HFFc6 (cell line): ENCODE measurements at regions not wholly inside any gene's neighbourhood (a gene's known extent, or its start where the extent isn't known, plus 50 kb on each side); places are given as distances from the start of the nearest gene placed in this dataset.

Experiments
- DNase-seq: peaks from one replicate; pipeline ENCODE4 v3.0.0-alpha.2; 2018
- H3K27ac Mint-ChIP-seq: 2 replicates; pipeline ENCODE4 v1.8.0; 2020; ENCODE audit warnings: mild to moderate bottlenecking, mixed read lengths
- H3K27me3 Mint-ChIP-seq: 2 replicates; pipeline ENCODE4 v1.8.0; 2021; ENCODE audit warnings: mild to moderate bottlenecking, moderate library complexity, mixed read lengths; ENCODE audit not compliant: insufficient read depth
- H3K36me3 Mint-ChIP-seq: 2 replicates; pipeline ENCODE4 v1.8.0; 2021; ENCODE audit warnings: low read depth, mixed read lengths
- H3K4me1 Mint-ChIP-seq: 2 replicates; pipeline ENCODE4 v1.8.0; 2020; ENCODE audit warnings: low read depth, mixed read lengths
- H3K4me3 Mint-ChIP-seq: 2 replicates; pipeline ENCODE4 v1.8.0; 2020; ENCODE audit warnings: mild to moderate bottlenecking, moderate library complexity, mixed read lengths
- H3K9me3 Mint-ChIP-seq: 2 replicates; pipeline ENCODE4 v1.8.0; 2020; ENCODE audit warnings: mild to moderate bottlenecking, mixed read lengths
- TF ChIP-seq, protein P1 (sequence below): fragments of 200-600 bp; sonication (generic); IDR thresholded peaks from 2 replicates; pipeline ENCODE4 v1.5.0; 2021; ENCODE audit warnings: antibody characterized with exemption, mild to moderate bottlenecking

DNA sequence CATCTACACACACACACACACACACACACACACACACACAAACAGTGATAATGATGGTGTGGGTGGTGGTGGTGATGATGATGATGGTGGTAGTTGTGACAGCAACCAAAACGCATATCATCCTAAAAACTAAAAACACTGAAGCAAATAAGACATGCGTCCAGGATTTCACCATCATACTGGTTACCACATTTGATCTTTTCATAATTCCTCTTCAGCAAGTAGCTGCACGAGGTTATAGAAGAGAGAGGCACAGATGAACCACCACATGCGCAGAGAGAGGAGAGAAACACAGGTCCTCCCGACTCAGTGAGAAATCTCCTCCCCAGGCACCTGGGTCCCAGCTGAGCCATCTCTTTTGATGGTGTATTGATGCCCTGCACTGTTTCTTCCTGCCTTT is 393.3 kb downstream of the METTL4 start:
- TF ChIP-seq, protein P1, sequence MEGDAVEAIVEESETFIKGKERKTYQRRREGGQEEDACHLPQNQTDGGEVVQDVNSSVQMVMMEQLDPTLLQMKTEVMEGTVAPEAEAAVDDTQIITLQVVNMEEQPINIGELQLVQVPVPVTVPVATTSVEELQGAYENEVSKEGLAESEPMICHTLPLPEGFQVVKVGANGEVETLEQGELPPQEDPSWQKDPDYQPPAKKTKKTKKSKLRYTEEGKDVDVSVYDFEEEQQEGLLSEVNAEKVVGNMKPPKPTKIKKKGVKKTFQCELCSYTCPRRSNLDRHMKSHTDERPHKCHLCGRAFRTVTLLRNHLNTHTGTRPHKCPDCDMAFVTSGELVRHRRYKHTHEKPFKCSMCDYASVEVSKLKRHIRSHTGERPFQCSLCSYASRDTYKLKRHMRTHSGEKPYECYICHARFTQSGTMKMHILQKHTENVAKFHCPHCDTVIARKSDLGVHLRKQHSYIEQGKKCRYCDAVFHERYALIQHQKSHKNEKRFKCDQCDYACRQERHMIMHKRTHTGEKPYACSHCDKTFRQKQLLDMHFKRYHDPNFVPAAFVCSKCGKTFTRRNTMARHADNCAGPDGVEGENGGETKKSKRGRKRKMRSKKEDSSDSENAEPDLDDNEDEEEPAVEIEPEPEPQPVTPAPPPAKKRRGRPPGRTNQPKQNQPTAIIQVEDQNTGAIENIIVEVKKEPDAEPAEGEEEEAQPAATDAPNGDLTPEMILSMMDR = no peak
- Mint-ChIP-seq H3K27me3 (peaks cover 23% of the 10 kb centered on the region), H3K9me3 (no peaks in the 10 kb centered on the region)

GRCh38 chr18:2179498-2180183 is 391.7 kb downstream of the METTL4 start:
- peaks cover 33% of the 10 kb centered on the region for H3K27me3 Mint-ChIP-seq
- H3K9me3 Mint-ChIP-seq = no peaks in the 10 kb centered on the region
- TF ChIP-seq, protein P1 = no peak
- H3K4me1 Mint-ChIP-seq = peaks cover 7% of the 10 kb centered on the region
- no peak overlapping the region for H3K4me3 Mint-ChIP-seq
- H3K27ac Mint-ChIP-seq = no peak overlapping the region
- H3K36me3 Mint-ChIP-seq = peaks cover 4% of the 10 kb centered on the region; the same call in 1 of the 2 replicates
- no peak for DNase-seq

More for the DNA sequence above, 393.3 kb downstream of the METTL4 start:
- no peak for DNase-seq
- Mint-ChIP-seq H3K4me3 (no peak overlapping the region), H3K4me1 (peaks cover 19% of the 10 kb centered on the region), H3K36me3 (peaks cover 4% of the 10 kb centered on the region; the same call in 1 of the 2 replicates), H3K27ac (no peak overlapping the region)

DNA sequence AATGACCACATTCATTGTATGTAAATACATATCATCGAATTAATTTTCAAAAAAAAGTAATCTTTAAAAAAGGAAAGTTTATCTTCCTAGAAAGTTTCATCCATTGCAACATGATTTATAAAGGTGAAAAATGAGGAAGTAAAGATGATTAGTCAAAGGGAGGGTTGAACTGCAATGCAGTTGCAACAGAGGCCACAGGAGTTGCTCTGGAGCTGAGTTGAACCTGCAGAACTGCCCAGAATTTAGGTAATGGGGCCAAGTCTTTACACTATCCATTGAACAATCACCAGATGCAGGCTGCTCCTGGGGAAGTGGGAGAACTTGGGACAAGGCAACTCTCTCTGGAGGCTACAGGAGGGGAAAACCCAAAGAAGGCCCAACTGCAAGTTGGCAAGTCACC is 390.7 kb downstream of the METTL4 start:
- Mint-ChIP-seq H3K4me1 (0 out of 2 replicates have a peak, but pooled peaks cover 4% of the 10 kb centered on the region), H3K9me3 (no peaks in the 10 kb centered on the region), H3K4me3 (no peak overlapping the region), H3K27me3 (peaks cover 37% of the 10 kb centered on the region), H3K27ac (no peak overlapping the region), H3K36me3 (peaks cover 4% of the 10 kb centered on the region; the same call in 1 of the 2 replicates)
- no peak for DNase-seq
- TF ChIP-seq, protein P1 = no peak

DNA sequence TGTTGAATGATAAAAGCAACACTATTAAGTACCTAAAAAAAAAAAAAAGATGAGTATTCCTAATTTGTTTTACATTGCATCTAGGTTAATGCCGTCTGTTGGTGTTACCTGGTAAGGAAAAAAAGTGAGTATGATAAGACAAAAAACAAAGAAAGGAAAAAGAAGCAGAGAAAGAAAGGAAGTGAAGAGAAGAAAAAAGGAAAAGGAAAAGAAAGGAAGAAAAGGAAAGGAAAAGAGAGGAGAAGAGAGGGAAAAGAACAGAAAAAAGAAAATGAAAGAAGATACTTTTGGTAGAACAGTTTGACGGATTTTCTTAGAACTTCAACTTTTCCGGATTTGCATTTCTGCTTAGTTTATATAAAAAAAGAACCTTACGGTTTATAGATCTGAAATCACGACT is 387.9 kb downstream of the METTL4 start:
- no peak for DNase-seq
- H3K36me3 Mint-ChIP-seq = no peaks in the 10 kb centered on the region
- H3K4me1 Mint-ChIP-seq = 0 out of 2 replicates have a peak, but pooled peaks cover 4% of the 10 kb centered on the region
- no peaks in the 10 kb centered on the region for H3K9me3 Mint-ChIP-seq
- no peak overlapping the region; the same call in 1 of the 2 replicates for H3K4me3 Mint-ChIP-seq
- H3K27me3 Mint-ChIP-seq = peaks cover 47% of the 10 kb centered on the region
- H3K27ac Mint-ChIP-seq = no peak overlapping the region
- TF ChIP-seq, protein P1 = no peak

GRCh38 chr18:2186967-2187366 is 384.3 kb downstream of the METTL4 start:
- Mint-ChIP-seq H3K4me1 (0 out of 2 replicates have a peak, but pooled peaks cover 4% of the 10 kb centered on the region), H3K27ac (no peak overlapping the region), H3K9me3 (no peaks in the 10 kb centered on the region), H3K36me3 (no peaks in the 10 kb centered on the region), H3K27me3 (peaks cover 34% of the 10 kb centered on the region), H3K4me3 (no peak overlapping the region)
- DNase-seq = no peak
- TF ChIP-seq, protein P1 = no peak
